ENCODE measurements at regions not wholly inside any gene's neighbourhood (a gene's known extent, or its start where the extent isn't known, plus 50 kb on each side); places are given as distances from the start of the nearest gene placed in this dataset.

- H3K27me3 ChIP-seq: no peaks in the 10 kb centered on the region
- intact Hi-C loops (cut with DNase I): no loop called here
- 74% methylated on average over 12 of the region's 15 CpGs for WGBS (ENCODE audit: insufficient coverage, low coverage, low lambda C conversion rate, missing lambda C conversion rate)
- no peak overlapping the region for H3K4me3 ChIP-seq
- no peaks in the 10 kb centered on the region for H3K36me3 ChIP-seq
- DNase-seq (no peak), ATAC-seq (no peak)
- no peaks in the 10 kb centered on the region for H3K4me1 ChIP-seq
- H3K27ac ChIP-seq: no peak overlapping the region
- H3K9me3 ChIP-seq: no peaks in the 10 kb centered on the region
- TF ChIP-seq POLR2A (IDR thresholded peaks at IDR 0.05) (no peak), CTCF (IDR thresholded peaks at IDR 0.05) (no peak)
Measured at GRCh38 chr5:4901305-4901811, 238.8 kb upstream of the ADAMTS16 start.

DNA sequence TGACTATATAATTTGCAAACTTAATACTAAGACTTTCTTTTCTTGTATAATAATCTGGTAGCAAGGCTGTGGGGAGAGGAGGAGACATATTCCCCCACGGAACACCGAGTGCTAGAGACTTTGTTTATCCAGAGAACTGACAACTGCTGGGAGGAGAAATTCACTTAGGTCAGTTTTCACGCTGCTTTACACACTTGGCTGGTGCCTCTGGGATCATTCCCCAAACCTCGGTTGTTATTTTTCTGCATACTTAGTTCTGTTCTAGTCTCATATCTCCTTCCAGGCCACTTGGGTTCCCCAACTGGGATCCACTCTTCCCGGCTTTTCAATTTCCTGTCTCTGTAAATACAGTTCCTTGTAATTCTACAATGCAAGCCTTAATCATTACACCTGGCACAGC lies 238.2 kb upstream of the ADAMTS16 start:
- ATAC-seq: no peak
- WGBS (ENCODE audit: insufficient coverage, low coverage, low lambda C conversion rate, missing lambda C conversion rate): 44% methylated on average over 5 of the region's 5 CpGs
- intact Hi-C loops (cut with DNase I): no loop called here

DNA sequence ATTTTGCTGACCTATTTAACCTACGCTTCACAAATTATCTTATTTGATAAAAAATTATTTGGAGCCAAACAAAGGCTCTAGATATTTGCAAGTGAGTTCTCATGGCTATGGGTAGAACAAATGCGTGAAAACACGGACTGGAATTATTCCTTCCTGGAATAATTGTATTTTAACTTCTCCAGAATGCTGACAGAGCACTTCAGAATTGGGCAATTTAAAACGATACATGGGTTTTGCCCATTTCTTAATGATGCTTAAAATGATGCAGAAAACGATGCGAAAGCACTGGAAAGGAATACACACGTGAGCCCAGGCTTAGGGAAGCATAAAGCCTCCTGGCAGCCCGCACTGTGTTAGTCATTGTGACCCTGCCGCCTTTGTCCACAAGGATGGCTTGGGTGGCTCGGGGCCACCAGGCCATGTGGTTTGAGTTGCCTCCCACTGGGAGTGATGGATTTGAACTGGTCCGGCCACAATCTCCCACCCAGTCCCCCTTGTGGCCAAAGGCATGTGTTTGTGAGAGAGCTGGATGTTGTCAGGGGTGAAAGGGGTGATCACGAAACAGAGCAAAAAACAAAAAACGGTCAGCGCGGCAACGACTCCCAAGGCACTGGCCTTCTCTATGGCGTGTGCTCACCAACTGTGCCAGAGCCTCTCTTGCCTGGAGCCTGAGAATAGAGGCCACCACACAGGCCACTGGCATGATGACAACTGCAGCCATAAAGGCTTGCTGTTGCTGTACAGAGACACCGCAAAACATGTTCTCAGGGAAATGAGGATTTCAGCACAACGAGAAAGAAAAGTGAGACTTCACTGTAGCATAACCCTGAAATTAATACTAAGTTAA lies 234.2 kb upstream of the ADAMTS16 start:
- Histone ChIP-seq H3K36me3 (no peaks in the 10 kb centered on the region), H3K9me3 (no peaks in the 10 kb centered on the region), H3K4me1 (no peaks in the 10 kb centered on the region), H3K4me3 (no peak overlapping the region), H3K27ac (no peak overlapping the region), H3K27me3 (no peaks in the 10 kb centered on the region)
- no peak for DNase-seq
- TF ChIP-seq POLR2A (IDR thresholded peaks at IDR 0.05): no peak
- TF ChIP-seq CTCF (IDR thresholded peaks at IDR 0.05): no peak
- 71% methylated on average over 19 of the region's 19 CpGs for WGBS (ENCODE audit: insufficient coverage, low coverage, low lambda C conversion rate, missing lambda C conversion rate)
- intact Hi-C loops (cut with DNase I): no loop called here
- no peak for ATAC-seq

More for the DNA sequence above, 238.2 kb upstream of the ADAMTS16 start:
- Histone ChIP-seq H3K9me3 (no peaks in the 10 kb centered on the region), H3K27me3 (no peaks in the 10 kb centered on the region), H3K4me3 (no peak overlapping the region), H3K36me3 (no peaks in the 10 kb centered on the region), H3K4me1 (no peaks in the 10 kb centered on the region), H3K27ac (no peak overlapping the region)
- TF ChIP-seq POLR2A (IDR thresholded peaks at IDR 0.05) (no peak), CTCF (IDR thresholded peaks at IDR 0.05) (no peak)
- no peak for DNase-seq

- intact Hi-C loops (cut with DNase I): no loop called here
- no peak for ATAC-seq
- H3K36me3 ChIP-seq: no peaks in the 10 kb centered on the region
- H3K4me3 ChIP-seq: no peak overlapping the region
- 59% methylated on average over 1 of the region's 1 CpG for WGBS (ENCODE audit: insufficient coverage, low coverage, low lambda C conversion rate, missing lambda C conversion rate)
- TF ChIP-seq POLR2A (IDR thresholded peaks at IDR 0.05): no peak
- no peak for TF ChIP-seq CTCF (IDR thresholded peaks at IDR 0.05)
- H3K4me1 ChIP-seq: no peaks in the 10 kb centered on the region
- no peak for DNase-seq
- no peaks in the 10 kb centered on the region for H3K9me3 ChIP-seq
- H3K27me3 ChIP-seq: no peaks in the 10 kb centered on the region
- H3K27ac ChIP-seq: no peak overlapping the region
Measured at GRCh38 chr5:4906786-4907185, 233.3 kb upstream of the ADAMTS16 start.
